OCI-LY3 (cell line): ENCODE measurements at regions not wholly inside any gene's neighbourhood (a gene's known extent, or its start where the extent isn't known, plus 50 kb on each side); places are given as distances from the start of the nearest gene placed in this dataset.

Experiments
- H2AFZ ChIP-seq: fragments of 200-600, 300-600 bp; shearing (Covaris generic); 2 replicates; pipeline ENCODE4 v1.6.0; 2014; ENCODE audit warnings: antibody characterized with exemption, low read depth, low read length
- H3K27ac ChIP-seq: fragments of 200-600, 300-600 bp; sonication (generic); 2 replicates; pipeline ENCODE4 v1.5.1; 2014; ENCODE audit warnings: mild to moderate bottlenecking, low read length, moderate library complexity, mixed read lengths
- H3K27me3 ChIP-seq: fragments of 200-600, 300-600 bp; sonication (generic); 2 replicates; pipeline ENCODE4 v1.6.1; 2014; ENCODE audit warnings: low read depth, low read length, mixed read lengths
- H3K36me3 ChIP-seq: fragments of 200-600, 300-600 bp; sonication (generic); replicated peaks from 2 replicates; pipeline ENCODE3; 2014; ENCODE audit warnings: low read depth, low read length, mixed read lengths
- H3K4me1 ChIP-seq: fragments of 300-600, 200-600 bp; sonication (generic); 2 replicates; pipeline ENCODE4 v1.6.1; 2014; ENCODE audit warnings: low read length, mixed read lengths
- H3K4me2 ChIP-seq: fragments of 200-600, 300-600 bp; sonication (generic); 2 replicates; pipeline ENCODE4 v1.6.1; 2014; ENCODE audit warnings: low read length, mixed read lengths
- H3K4me3 ChIP-seq: fragments of 300-600, 200-600 bp; sonication (generic); 2 replicates; pipeline ENCODE4 v1.5.1; 2014; ENCODE audit warnings: antibody characterized with exemption, mild to moderate bottlenecking, low read length, moderate library complexity
- H3K79me2 ChIP-seq: fragments of 300-600, 200-600 bp; shearing (Covaris generic); 2 replicates; pipeline ENCODE4 v1.6.1; 2014; ENCODE audit warnings: mild to moderate bottlenecking, low read length, mixed read lengths
- H3K9ac ChIP-seq: fragments of 300-600, 200-600 bp; shearing (Covaris generic); 2 replicates; pipeline ENCODE4 v1.6.0; 2014; ENCODE audit warnings: mild to moderate bottlenecking, low read length, moderate library complexity
- H3K9me3 ChIP-seq: fragments of 200-600, 300-600 bp; shearing (Covaris generic); 2 replicates; pipeline ENCODE4 v1.6.1; 2014; ENCODE audit warnings: low read length, mixed read lengths; ENCODE audit not compliant: insufficient read depth
- H4K20me1 ChIP-seq: fragments of 200-600, 300-600 bp; sonication (generic); 2 replicates; pipeline ENCODE4 v1.6.1; 2016; ENCODE audit warnings: low read length, mixed read lengths; ENCODE audit not compliant: insufficient read depth
- EZH2phosphoT487 ChIP-seq: fragments of 200-600 bp; shearing (Covaris generic); IDR thresholded peaks from 2 replicates; pipeline ENCODE4 v1.6.1; 2018; ENCODE audit warnings: antibody characterized with exemption, mixed run types, low read depth
- TF ChIP-seq, protein P1 (sequence below): fragments of 200-600, 300-600 bp; sonication (generic); IDR thresholded peaks from 2 replicates; pipeline ENCODE4 v1.5.1; 2014; ENCODE audit warnings: antibody characterized with exemption, low read length, low read depth

DNA sequence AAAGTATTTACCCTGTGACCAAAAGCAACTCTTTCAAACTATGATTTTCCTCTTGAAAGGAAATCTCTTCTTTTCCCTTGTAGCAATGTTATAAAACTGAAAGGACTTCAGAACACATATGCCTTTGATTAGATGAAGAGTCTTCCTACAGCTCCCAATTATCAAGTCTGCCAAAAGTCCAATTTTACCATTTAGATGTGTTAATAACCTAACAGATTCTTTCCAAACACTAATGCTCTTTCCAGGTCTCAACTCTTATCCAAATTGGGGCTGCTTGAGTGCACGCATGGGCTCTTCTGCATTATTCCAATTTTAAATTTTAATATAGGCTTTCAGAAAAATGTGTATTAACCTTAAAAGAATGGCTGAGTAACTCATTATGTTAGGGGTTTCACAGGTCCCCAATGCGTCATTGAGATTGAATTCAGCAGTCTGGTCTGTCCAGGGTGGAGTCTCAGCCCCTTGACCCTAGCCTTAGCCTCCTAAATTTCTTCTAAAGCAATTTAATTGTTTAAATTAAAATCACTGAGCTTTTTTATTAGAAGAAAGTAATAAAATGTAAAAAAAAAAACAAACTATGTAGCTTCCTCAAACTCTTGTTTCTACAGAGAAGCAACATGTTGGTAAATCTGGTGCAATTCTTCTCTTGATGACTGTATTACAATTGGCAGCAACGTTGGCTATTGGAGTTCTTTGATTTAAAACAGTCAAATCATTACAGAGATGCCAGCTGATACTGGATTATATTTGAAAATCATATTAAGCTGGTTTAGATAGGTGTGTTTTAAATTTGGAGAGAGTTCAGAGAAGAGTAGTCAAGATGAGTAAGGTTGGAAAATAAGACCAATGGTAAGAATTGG lies 170.4 kb downstream of the DKK1 start:
- no peak overlapping the region for H3K27ac ChIP-seq
- TF ChIP-seq, protein P1, sequence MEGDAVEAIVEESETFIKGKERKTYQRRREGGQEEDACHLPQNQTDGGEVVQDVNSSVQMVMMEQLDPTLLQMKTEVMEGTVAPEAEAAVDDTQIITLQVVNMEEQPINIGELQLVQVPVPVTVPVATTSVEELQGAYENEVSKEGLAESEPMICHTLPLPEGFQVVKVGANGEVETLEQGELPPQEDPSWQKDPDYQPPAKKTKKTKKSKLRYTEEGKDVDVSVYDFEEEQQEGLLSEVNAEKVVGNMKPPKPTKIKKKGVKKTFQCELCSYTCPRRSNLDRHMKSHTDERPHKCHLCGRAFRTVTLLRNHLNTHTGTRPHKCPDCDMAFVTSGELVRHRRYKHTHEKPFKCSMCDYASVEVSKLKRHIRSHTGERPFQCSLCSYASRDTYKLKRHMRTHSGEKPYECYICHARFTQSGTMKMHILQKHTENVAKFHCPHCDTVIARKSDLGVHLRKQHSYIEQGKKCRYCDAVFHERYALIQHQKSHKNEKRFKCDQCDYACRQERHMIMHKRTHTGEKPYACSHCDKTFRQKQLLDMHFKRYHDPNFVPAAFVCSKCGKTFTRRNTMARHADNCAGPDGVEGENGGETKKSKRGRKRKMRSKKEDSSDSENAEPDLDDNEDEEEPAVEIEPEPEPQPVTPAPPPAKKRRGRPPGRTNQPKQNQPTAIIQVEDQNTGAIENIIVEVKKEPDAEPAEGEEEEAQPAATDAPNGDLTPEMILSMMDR: no peak
- TF ChIP-seq EZH2phosphoT487: no peak
- no peaks in the 10 kb centered on the region for H3K79me2 ChIP-seq
- H2AFZ ChIP-seq: 0 out of 2 replicates have a peak overlapping the region, but pooled peaks have one; percentile 60
- H3K9me3 ChIP-seq: no peaks in the 10 kb centered on the region
- H3K27me3 ChIP-seq: no peaks in the 10 kb centered on the region
- no peaks in the 10 kb centered on the region for H3K36me3 ChIP-seq
- H3K9ac ChIP-seq: no peak overlapping the region; the same call in 1 of the 2 replicates
- peak overlapping the region; percentile 37 for H3K4me3 ChIP-seq
- no peaks in the 10 kb centered on the region for H4K20me1 ChIP-seq
- peak overlapping the region; percentile 53 for H3K4me2 ChIP-seq
- peaks cover 12% of the 10 kb centered on the region for H3K4me1 ChIP-seq

DNA sequence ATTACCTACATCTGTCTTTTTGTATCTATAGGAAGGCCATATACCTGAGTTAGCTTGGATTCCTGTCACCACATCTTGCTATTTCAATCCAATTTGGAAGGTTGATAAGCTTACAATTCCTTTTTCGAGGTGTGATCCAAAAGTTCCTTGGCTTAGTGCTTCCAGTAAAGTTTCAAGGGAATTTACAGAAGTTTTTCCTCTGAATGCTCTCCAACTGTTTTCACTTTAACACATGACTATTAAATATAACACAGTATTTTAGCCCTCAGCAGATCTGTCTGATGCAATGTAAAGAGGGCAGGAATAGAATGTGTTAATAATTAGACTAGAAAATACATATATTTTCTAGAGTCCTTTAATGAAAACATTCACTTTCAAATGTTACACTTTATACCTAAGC lies 171.4 kb downstream of the DKK1 start:
- H3K4me3 ChIP-seq: no peak overlapping the region
- H3K9me3 ChIP-seq: no peaks in the 10 kb centered on the region
- H3K27ac ChIP-seq: no peak overlapping the region
- no peak for TF ChIP-seq EZH2phosphoT487
- TF ChIP-seq, protein P1: no peak
- H4K20me1 ChIP-seq: no peaks in the 10 kb centered on the region
- H3K9ac ChIP-seq: no peak overlapping the region
- no peak overlapping the region for H3K4me2 ChIP-seq
- H3K79me2 ChIP-seq: no peaks in the 10 kb centered on the region
- no peaks in the 10 kb centered on the region for H3K27me3 ChIP-seq
- peaks cover 12% of the 10 kb centered on the region for H3K4me1 ChIP-seq
- no peak overlapping the region for H2AFZ ChIP-seq
- no peaks in the 10 kb centered on the region for H3K36me3 ChIP-seq

DNA sequence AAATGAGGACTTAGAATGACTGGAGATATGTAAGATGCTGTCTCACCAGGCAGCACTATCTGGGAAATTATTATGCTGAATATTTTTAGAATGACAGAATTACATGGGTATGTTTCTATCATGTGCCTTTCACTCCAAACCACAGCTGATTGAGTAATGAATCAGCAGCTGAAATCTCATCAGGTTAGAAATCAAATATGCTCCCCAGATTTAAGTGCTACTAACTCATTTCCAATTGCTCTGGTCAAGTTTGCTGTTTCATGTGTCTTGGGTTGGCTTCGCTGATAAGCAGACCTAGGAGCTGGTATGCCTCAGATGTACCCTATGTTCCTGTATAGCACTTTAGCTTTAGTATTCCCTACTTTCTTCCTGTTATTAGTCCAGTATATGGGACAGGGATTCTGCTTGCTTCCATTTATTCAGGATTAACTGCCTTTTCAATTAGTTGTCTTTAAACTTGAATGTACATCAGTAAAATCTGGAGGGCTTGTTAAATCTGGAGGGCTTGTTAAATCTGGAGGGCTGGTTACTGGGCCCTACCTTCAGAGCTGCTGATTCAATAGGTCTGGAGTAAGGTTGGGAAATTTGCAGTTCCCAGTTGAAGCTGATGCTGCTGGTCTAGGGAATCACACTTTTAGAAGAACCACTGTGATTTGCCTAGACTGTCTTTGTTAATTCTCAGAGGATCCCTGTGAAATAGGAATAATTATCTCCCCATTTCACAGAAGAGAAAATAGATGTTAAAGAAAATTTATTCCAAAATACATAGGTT lies 172.9 kb downstream of the DKK1 start:
- H3K27ac ChIP-seq: no peak overlapping the region
- no peak overlapping the region for H3K4me2 ChIP-seq
- H2AFZ ChIP-seq: no peak overlapping the region
- no peak overlapping the region for H3K9ac ChIP-seq
- no peaks in the 10 kb centered on the region for H3K36me3 ChIP-seq
- peaks cover 12% of the 10 kb centered on the region for H3K4me1 ChIP-seq
- H4K20me1 ChIP-seq: no peaks in the 10 kb centered on the region
- TF ChIP-seq, protein P1: no peak
- TF ChIP-seq EZH2phosphoT487: no peak
- no peak overlapping the region for H3K4me3 ChIP-seq
- no peaks in the 10 kb centered on the region for H3K79me2 ChIP-seq
- no peaks in the 10 kb centered on the region for H3K27me3 ChIP-seq
- H3K9me3 ChIP-seq: no peaks in the 10 kb centered on the region
